Liver (tissue), 8 donors: ENCODE measurements at regions not wholly inside any gene's neighbourhood (a gene's known extent, or its start where the extent isn't known, plus 50 kb on each side); places are given as distances from the start of the nearest gene placed in this dataset.

Experiments
- DNase-seq: peaks from one replicate; pipeline ENCODE4 v3.0.0-alpha.2; 2017; ENCODE audit warnings: low spot score
- H3K27ac ChIP-seq, 2 donors: one replicate each; pipeline ENCODE4 v1.7.0; 2013; ENCODE audit warnings: inconsistent platforms in 2 of 2, low read length in 2 of 2, control low read depth in 1 of 2, low read depth in 1 of 2, mild to moderate bottlenecking in 1 of 2
- H3K27me3 ChIP-seq, 4 donors: one replicate each; pipeline versions ENCODE4 v1.6.1 to v1.7.0; 2013; ENCODE audit warnings: low read length in 3 of 4, inconsistent platforms in 1 of 4, mild to moderate bottlenecking in 1 of 4, moderate library complexity in 1 of 4; ENCODE audit not compliant: control insufficient read depth in 4 of 4, insufficient read depth in 4 of 4
- H3K36me3 ChIP-seq, 4 donors: one replicate each; pipeline versions ENCODE4 v1.6.1 to v1.7.0; 2013; ENCODE audit warnings: low read length in 3 of 4, mild to moderate bottlenecking in 3 of 4, low read depth in 1 of 4, moderate library complexity in 1 of 4; ENCODE audit not compliant: control insufficient read depth in 4 of 4, insufficient read depth in 3 of 4
- H3K4me1 ChIP-seq, 4 donors: one replicate each; pipeline versions ENCODE4 v1.6.1 to v1.7.0; 2013; ENCODE audit warnings: low read length in 3 of 4, mild to moderate bottlenecking in 3 of 4, moderate library complexity in 1 of 4; ENCODE audit not compliant: control insufficient read depth in 4 of 4, insufficient read depth in 4 of 4
- H3K4me3 ChIP-seq, 3 donors: one replicate each; pipeline versions ENCODE4 v1.6.1 to v1.7.0; 2013; ENCODE audit warnings: low read length in 3 of 3, control low read depth in 1 of 3, low read depth in 1 of 3, mild to moderate bottlenecking in 1 of 3
- H3K9ac ChIP-seq, 2 donors: one replicate each; pipeline ENCODE4 v1.7.0; 2013; ENCODE audit warnings: low read length in 2 of 2, mild to moderate bottlenecking in 2 of 2, moderate library complexity in 2 of 2, control low read depth in 1 of 2, low read depth in 1 of 2
- H3K9me3 ChIP-seq, 4 donors: one replicate each; pipeline versions ENCODE4 v1.6.1 to v1.7.0; 2013; ENCODE audit warnings: low read length in 3 of 4; ENCODE audit not compliant: control insufficient read depth in 4 of 4
- EGR1 ChIP-seq, 2 donors: IDR thresholded peaks; 2 replicates each; pipeline ENCODE4 v1.6.1; 2016 to 2018; ENCODE audit warnings: antibody characterized with exemption in 2 of 2, low read depth in 2 of 2
- FOXA1 ChIP-seq: IDR thresholded peaks from 2 replicates; pipeline ENCODE4 v1.6.1; 2016; ENCODE audit warnings: antibody characterized with exemption
- FOXA2 ChIP-seq: IDR thresholded peaks from 2 replicates; pipeline ENCODE4 v1.6.1; 2016; ENCODE audit warnings: antibody characterized with exemption
- GABPA ChIP-seq, 2 donors: IDR thresholded peaks in 1 of 2; conservative IDR thresholded peaks in 1 of 2; 2 replicates each; pipeline ENCODE4 v1.6.1; 2016; ENCODE audit warnings: antibody characterized with exemption in 2 of 2, mild to moderate bottlenecking in 1 of 2, moderate library complexity in 1 of 2
- HNF4A ChIP-seq, 2 donors: conservative IDR thresholded peaks; 2 replicates each; pipeline ENCODE4 v1.6.1; 2016; ENCODE audit warnings: antibody characterized with exemption in 2 of 2, mild to moderate bottlenecking in 2 of 2
- HNF4G ChIP-seq: IDR thresholded peaks from 2 replicates; pipeline ENCODE4 v1.6.1; 2016; ENCODE audit warnings: antibody characterized with exemption
- JUND ChIP-seq, 2 donors: IDR thresholded peaks; 2 replicates each; pipeline ENCODE4 v1.6.1; 2016; ENCODE audit warnings: antibody characterized with exemption in 2 of 2
- NR2F2 ChIP-seq: IDR thresholded peaks from 2 replicates; pipeline ENCODE4 v1.6.1; 2016; ENCODE audit warnings: antibody characterized with exemption
- RAD21 ChIP-seq, 2 donors: IDR thresholded peaks; 2 replicates each; pipeline ENCODE4 v1.6.1; 2016; ENCODE audit warnings: antibody characterized with exemption in 2 of 2, mild to moderate bottlenecking in 2 of 2
- RXRA ChIP-seq, 2 donors: IDR thresholded peaks; 2 replicates each; pipeline ENCODE4 v1.6.1; 2017 to 2018; ENCODE audit warnings: antibody characterized with exemption in 2 of 2, mild to moderate bottlenecking in 1 of 2
- TAF1 ChIP-seq: conservative IDR thresholded peaks from 2 replicates; pipeline ENCODE4 v1.6.1; 2016; ENCODE audit warnings: antibody characterized with exemption, mild to moderate bottlenecking
- YY1 ChIP-seq: IDR thresholded peaks from 2 replicates; pipeline ENCODE4 v1.6.1; 2016; ENCODE audit warnings: antibody characterized with exemption, mild to moderate bottlenecking
- WGBS: extraction: QIAGEN DNeasy Blood & Tissue Kit; methylation state at CpG from one replicate; pipeline ENCODE4 v1.1.7; 2013; 5-methylcytosine and 5-hydroxymethylcytosine counted together
- TF ChIP-seq, protein P1 (sequence below): IDR thresholded peaks from 2 replicates; pipeline ENCODE4 v1.6.1; 2016; ENCODE audit warnings: antibody characterized with exemption, mild to moderate bottlenecking
- TF ChIP-seq, protein P2 (sequence below): IDR thresholded peaks from 2 replicates; pipeline ENCODE4 v1.6.1; 2016; ENCODE audit warnings: antibody characterized with exemption
- TF ChIP-seq, protein P3 (sequence below): fragments of 150-350 bp; IDR thresholded peaks from 2 replicates; pipeline ENCODE4 v1.5.1; 2017; ENCODE audit warnings: improper control_type of control experiment, low read depth, low read length; ENCODE audit not compliant: missing input control
- TF ChIP-seq, protein P4 (sequence below): IDR thresholded peaks from 2 replicates; pipeline ENCODE4 v1.6.1; 2016; ENCODE audit warnings: antibody characterized with exemption
- TF ChIP-seq, protein P5 (sequence below): IDR thresholded peaks from 2 replicates; pipeline ENCODE4 v1.6.1; 2016; ENCODE audit warnings: antibody characterized with exemption
- donor health status: healthy.
- donor health status: healthy.
- donor health status: healthy.
- donor health status: healthy.
- donor health status: healthy.

DNA sequence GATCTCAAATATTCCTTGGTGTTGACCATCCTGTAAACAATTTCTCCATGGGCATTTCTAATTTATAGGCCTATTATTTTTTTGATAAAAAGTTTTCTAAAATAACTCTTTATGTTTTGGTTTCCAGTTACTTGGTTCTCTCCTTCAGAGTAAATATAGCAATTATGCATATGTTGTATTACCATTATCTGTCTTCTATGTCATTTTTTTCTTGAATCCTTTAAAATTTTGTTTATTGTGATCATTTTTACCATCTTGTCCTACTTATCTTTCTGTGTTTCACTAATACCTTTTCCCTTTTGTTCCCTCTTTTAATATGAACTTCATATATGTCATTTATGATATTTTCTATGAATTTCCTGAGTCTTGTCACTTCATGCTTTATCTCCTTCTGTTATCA, 341.1 kb downstream of the PDCD6IP start:
- H3K9ac ChIP-seq: no peak overlapping the region
- no peak overlapping the region for H3K27ac ChIP-seq
- H3K36me3 ChIP-seq: no peaks in the 10 kb centered on the region
- no peaks in the 10 kb centered on the region for H3K4me1 ChIP-seq
- no peak for DNase-seq
- no peaks in the 10 kb centered on the region for H3K9me3 ChIP-seq
- no peaks in the 10 kb centered on the region for H3K27me3 ChIP-seq
- no peak overlapping the region for H3K4me3 ChIP-seq
- TF ChIP-seq JUND (IDR thresholded peaks at IDR 0.05) (no peak), RXRA (IDR thresholded peaks at IDR 0.05) (no peak), FOXA2 (no peak), RAD21 (IDR thresholded peaks at IDR 0.05) (no peak), GABPA (IDR thresholded peaks at IDR 0.05 in 1 of 2, conservative IDR thresholded peaks at IDR 0.05 in 1 of 2) (no peak), FOXA1 (no peak), HNF4A (conservative IDR thresholded peaks at IDR 0.05) (no peak), NR2F2 (no peak), HNF4G (no peak), EGR1 (IDR thresholded peaks at IDR 0.05; ENCODE audit: low read depth in 2 of 2) (no peak)
- TF ChIP-seq, protein P1, sequence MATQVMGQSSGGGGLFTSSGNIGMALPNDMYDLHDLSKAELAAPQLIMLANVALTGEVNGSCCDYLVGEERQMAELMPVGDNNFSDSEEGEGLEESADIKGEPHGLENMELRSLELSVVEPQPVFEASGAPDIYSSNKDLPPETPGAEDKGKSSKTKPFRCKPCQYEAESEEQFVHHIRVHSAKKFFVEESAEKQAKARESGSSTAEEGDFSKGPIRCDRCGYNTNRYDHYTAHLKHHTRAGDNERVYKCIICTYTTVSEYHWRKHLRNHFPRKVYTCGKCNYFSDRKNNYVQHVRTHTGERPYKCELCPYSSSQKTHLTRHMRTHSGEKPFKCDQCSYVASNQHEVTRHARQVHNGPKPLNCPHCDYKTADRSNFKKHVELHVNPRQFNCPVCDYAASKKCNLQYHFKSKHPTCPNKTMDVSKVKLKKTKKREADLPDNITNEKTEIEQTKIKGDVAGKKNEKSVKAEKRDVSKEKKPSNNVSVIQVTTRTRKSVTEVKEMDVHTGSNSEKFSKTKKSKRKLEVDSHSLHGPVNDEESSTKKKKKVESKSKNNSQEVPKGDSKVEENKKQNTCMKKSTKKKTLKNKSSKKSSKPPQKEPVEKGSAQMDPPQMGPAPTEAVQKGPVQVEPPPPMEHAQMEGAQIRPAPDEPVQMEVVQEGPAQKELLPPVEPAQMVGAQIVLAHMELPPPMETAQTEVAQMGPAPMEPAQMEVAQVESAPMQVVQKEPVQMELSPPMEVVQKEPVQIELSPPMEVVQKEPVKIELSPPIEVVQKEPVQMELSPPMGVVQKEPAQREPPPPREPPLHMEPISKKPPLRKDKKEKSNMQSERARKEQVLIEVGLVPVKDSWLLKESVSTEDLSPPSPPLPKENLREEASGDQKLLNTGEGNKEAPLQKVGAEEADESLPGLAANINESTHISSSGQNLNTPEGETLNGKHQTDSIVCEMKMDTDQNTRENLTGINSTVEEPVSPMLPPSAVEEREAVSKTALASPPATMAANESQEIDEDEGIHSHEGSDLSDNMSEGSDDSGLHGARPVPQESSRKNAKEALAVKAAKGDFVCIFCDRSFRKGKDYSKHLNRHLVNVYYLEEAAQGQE: no peak
- TF ChIP-seq, protein P2, sequence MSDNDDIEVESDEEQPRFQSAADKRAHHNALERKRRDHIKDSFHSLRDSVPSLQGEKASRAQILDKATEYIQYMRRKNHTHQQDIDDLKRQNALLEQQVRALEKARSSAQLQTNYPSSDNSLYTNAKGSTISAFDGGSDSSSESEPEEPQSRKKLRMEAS: no peak
- TF ChIP-seq, protein P3, sequence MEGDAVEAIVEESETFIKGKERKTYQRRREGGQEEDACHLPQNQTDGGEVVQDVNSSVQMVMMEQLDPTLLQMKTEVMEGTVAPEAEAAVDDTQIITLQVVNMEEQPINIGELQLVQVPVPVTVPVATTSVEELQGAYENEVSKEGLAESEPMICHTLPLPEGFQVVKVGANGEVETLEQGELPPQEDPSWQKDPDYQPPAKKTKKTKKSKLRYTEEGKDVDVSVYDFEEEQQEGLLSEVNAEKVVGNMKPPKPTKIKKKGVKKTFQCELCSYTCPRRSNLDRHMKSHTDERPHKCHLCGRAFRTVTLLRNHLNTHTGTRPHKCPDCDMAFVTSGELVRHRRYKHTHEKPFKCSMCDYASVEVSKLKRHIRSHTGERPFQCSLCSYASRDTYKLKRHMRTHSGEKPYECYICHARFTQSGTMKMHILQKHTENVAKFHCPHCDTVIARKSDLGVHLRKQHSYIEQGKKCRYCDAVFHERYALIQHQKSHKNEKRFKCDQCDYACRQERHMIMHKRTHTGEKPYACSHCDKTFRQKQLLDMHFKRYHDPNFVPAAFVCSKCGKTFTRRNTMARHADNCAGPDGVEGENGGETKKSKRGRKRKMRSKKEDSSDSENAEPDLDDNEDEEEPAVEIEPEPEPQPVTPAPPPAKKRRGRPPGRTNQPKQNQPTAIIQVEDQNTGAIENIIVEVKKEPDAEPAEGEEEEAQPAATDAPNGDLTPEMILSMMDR: no peak
- TF ChIP-seq, protein P4, sequence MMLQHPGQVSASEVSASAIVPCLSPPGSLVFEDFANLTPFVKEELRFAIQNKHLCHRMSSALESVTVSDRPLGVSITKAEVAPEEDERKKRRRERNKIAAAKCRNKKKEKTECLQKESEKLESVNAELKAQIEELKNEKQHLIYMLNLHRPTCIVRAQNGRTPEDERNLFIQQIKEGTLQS: no peak
- TF ChIP-seq, protein P5, sequence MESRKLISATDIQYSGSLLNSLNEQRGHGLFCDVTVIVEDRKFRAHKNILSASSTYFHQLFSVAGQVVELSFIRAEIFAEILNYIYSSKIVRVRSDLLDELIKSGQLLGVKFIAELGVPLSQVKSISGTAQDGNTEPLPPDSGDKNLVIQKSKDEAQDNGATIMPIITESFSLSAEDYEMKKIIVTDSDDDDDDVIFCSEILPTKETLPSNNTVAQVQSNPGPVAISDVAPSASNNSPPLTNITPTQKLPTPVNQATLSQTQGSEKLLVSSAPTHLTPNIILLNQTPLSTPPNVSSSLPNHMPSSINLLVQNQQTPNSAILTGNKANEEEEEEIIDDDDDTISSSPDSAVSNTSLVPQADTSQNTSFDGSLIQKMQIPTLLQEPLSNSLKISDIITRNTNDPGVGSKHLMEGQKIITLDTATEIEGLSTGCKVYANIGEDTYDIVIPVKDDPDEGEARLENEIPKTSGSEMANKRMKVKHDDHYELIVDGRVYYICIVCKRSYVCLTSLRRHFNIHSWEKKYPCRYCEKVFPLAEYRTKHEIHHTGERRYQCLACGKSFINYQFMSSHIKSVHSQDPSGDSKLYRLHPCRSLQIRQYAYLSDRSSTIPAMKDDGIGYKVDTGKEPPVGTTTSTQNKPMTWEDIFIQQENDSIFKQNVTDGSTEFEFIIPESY: no peak

DNA sequence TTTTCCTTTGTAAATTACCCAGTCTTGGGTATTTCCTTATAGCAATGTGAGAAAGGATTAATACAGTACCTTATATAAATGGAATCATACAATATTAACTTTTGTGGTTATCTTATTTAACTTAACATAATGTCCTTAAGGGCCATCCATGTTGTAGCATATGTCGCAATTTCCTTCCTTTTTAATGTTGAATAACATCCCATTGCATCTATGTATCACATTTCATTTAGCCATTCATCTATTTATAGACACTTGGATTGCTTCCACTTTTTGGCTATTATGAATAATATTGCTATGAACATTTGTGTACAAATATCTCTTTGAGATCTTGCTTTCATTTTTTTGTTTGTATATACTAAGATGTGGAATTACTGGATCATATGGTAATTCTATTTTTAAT, 342.2 kb downstream of the PDCD6IP start:
- DNase-seq: no peak
- Histone ChIP-seq H3K9ac (no peak overlapping the region), H3K27me3 (peaks cover 0 to 2% (median 0%) of the 10 kb centered on the region in 4 donors), H3K4me3 (no peak overlapping the region), H3K4me1 (no peaks in the 10 kb centered on the region), H3K9me3 (no peaks in the 10 kb centered on the region), H3K27ac (no peak overlapping the region), H3K36me3 (no peaks in the 10 kb centered on the region)
- 64% methylated on average over 1 of the region's 1 CpG for WGBS
- no peak for TF ChIP-seq FOXA1
- TF ChIP-seq JUND (IDR thresholded peaks at IDR 0.05): no peak
- TF ChIP-seq HNF4G: no peak
- TF ChIP-seq, protein P3: no peak
- TF ChIP-seq HNF4A (conservative IDR thresholded peaks at IDR 0.05): no peak
- TF ChIP-seq TAF1: no peak
- no peak for TF ChIP-seq YY1
